Large intestine (tissue), 3 donors: ENCODE measurements at regions not wholly inside any gene's neighbourhood (a gene's known extent, or its start where the extent isn't known, plus 50 kb on each side); places are given as distances from the start of the nearest gene placed in this dataset.
"Not testable (repeated sequence)": the region's sequence is repeated elsewhere in the genome, so short reads cannot be mapped to it uniquely, and the experiment has no call there.

Source experiments
- DNase-seq, 2 donors: peaks; one replicate each; pipeline versions ENCODE4 v3.0.0 to v3.0.0-alpha.2; 2013
- H3K27ac ChIP-seq: one replicate; pipeline ENCODE4 v1.5.1; 2013; ENCODE audit warnings: low read length
- H3K27me3 ChIP-seq: 2 replicates; pipeline ENCODE4 v1.6.1; 2013; ENCODE audit warnings: low read length; ENCODE audit not compliant: control insufficient read depth, insufficient read depth
- H3K36me3 ChIP-seq: 2 replicates; pipeline ENCODE4 v1.6.1; 2013; ENCODE audit warnings: low read length; ENCODE audit not compliant: control insufficient read depth, insufficient read depth
- H3K4me1 ChIP-seq: one replicate; pipeline ENCODE4 v1.6.1; 2013; ENCODE audit warnings: low read length; ENCODE audit not compliant: control insufficient read depth, insufficient read depth
- H3K4me3 ChIP-seq: one replicate; pipeline ENCODE4 v1.5.1; 2013; ENCODE audit warnings: low read length
- H3K9me3 ChIP-seq: one replicate; pipeline ENCODE4 v1.6.1; 2013; ENCODE audit warnings: mild to moderate bottlenecking, low read depth, low read length, moderate library complexity; ENCODE audit not compliant: control insufficient read depth
- whole genome bisulfite sequencing: methylation state at CpG from one replicate; pipeline ENCODE4 v1.1.5; 2013; ENCODE audit warnings: low lambda C conversion rate; ENCODE audit not compliant: insufficient coverage; 5-methylcytosine and 5-hydroxymethylcytosine counted together

DNA sequence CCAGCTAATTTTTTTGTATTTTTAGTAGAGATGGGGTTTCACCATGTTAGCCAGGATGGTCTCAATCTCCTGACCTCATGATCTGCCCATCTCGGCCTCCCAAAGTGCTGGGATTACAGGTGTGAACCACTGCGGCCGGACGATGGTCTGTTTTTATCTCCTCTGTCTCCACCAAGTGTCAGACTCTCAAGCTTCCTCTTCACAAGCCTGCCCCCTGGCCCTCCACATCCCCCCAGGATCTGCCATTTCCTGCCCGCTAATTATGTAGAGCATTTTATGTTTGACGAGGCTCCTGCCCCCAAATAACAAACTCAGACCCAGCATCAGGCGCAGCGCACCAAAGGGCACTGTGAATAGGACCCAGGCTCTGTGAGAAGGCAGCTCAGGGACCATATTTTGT, 101.8 kb upstream of the PCBD1 start:
- H3K27me3 ChIP-seq, DNase-seq, H3K27ac ChIP-seq, H3K9me3 ChIP-seq, H3K36me3 ChIP-seq, H3K4me3 ChIP-seq: not testable (repeated sequence)
- H3K4me1 ChIP-seq: peaks cover 37% of the 10 kb centered on the region
- no CpG with 5 or more reads among the region's 8 CpGs for WGBS

DNA sequence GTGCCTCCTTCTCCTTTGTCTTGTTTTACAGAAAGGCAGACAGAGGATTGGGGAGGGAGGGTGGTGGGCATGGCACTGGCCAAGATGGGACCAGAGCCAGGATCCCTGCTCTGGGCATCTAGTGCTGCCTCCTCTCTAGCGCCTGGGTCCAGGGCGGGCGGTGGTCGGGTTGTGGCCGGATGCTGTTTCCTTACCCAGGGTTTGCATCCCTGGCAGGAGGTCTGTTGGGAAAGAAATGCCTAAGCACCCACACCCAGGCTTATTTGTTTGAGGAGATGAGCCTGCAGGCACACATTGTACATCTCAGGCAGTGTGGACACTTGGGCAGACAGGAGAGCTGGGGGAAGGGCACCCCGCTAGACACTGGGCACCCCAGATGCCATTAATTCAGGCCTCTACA, 102.3 kb upstream of the PCBD1 start:
- Histone ChIP-seq H3K4me3 (no peak overlapping the region), H3K36me3 (no peaks in the 10 kb centered on the region), H3K27ac (no peak overlapping the region), H3K27me3 (no peaks in the 10 kb centered on the region), H3K9me3 (peaks cover 8% of the 10 kb centered on the region), H3K4me1 (peaks cover 32% of the 10 kb centered on the region)
- no CpG with 5 or more reads among the region's 6 CpGs for WGBS
- no peak for DNase-seq

DNA sequence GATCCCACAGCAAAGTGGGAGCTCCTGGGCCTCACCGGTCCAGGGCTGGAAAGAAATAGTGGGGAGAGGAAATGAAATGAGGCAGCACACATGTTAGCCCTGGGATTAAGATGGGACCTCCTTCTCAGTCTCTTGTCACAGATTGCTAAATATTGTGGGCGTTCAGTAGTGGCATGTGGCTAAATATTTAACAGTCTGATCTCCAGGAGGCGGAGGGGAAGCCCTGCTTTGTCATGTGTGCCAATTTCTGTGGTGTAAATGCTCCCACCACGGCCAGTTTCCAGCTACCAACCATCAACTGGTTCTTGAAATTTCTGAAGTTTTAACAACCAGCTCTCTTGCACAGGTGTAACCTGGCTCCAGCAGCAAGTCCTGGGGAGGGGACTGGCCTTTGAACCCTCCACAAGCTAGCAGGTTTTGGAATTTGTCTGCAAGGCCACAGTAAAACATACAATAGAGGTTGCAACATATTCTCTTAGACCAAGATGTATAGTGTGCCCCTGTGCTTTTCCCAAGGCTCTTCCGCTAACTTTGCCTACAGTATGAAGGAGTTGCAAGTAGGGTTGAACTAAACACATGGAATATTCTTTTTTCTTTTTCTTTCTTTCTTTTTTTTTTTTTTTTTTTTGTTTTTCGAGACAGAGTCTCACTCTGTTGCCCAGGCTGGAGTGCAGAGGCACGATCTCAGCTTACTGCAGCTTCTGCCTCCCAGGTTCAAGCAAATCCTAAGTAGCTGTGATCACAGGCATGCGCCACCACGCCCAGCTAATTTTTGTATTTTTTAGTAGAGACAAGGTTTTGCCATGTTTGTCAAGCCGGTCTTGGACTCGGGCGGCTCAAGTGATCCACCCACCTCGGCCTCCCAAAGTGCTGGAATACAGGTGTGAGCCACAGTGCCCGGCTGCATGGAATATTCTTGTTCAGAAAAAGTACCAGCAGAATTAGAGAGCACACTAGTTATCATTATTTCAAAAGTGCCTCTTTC, 103.1 kb upstream of the PCBD1 start:
- DNase-seq: peak; percentile 64 to 74
- 70% methylated on average over 2 of the region's 14 CpGs for WGBS
- peaks cover 24% of the 10 kb centered on the region for H3K4me1 ChIP-seq

DNA sequence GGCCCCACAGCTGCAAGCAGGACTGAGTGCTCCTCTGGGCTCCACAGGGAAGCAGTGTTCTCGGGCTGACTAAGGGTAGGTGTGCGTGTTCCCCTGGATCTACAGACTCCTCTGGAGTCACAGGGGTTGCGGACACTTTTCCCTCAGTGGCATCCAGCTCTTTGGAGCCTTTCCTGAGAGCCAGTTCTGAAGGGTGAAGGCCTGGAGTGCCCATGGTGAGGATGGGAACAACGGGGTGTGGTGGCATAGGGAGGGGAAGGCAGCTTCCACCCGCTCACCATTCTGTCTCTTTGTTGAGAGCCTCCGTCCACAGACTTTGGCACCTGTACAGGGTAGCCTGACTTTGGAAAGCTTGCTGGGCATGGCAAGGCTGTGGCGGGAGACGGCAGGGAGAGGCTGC, 104.1 kb upstream of the PCBD1 start:
- Histone ChIP-seq H3K9me3 (peaks cover 8% of the 10 kb centered on the region), H3K27me3 (no peaks in the 10 kb centered on the region), H3K36me3 (no peaks in the 10 kb centered on the region), H3K27ac (no peak overlapping the region), H3K4me1 (peaks cover 18% of the 10 kb centered on the region), H3K4me3 (no peak overlapping the region)
- WGBS: no CpG with 5 or more reads among the region's 8 CpGs
- DNase-seq: no peak

More for the DNA sequence above, 103.1 kb upstream of the PCBD1 start:
- Histone ChIP-seq H3K9me3 (peaks cover 8% of the 10 kb centered on the region), H3K27me3 (no peaks in the 10 kb centered on the region), H3K36me3 (no peaks in the 10 kb centered on the region), H3K27ac (no peak overlapping the region), H3K4me3 (no peak overlapping the region)

GRCh38 chr10:70993051-70993450, 104.7 kb upstream of the PCBD1 start:
- Histone ChIP-seq H3K9me3 (peaks cover 8% of the 10 kb centered on the region), H3K4me3 (no peak overlapping the region), H3K4me1 (peaks cover 12% of the 10 kb centered on the region), H3K36me3 (no peaks in the 10 kb centered on the region), H3K27ac (no peak overlapping the region), H3K27me3 (no peaks in the 10 kb centered on the region)
- WGBS: 100% methylated on average over 1 of the region's 4 CpGs
- no peak for DNase-seq

DNA sequence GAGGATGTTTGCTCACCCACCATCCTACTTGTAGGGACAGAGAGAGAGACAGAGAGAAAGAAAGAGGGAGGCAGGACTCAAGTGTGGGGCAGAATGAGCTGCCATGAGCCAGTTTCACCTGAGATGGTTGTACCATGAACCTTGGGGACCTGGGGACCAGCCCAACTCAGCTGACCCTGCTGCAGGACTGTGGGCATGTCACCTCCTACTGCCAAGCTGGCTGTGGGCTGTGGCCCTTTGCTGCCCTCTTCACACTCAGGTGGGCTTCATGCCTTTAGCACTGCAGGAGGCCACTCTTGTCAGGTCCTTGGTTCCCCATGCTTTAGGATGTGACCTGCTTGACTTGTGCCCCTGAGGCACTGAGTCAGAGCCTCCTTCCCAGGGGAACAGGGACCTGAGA, 108.2 kb upstream of the PCBD1 start:
- H3K9me3 ChIP-seq: no peaks in the 10 kb centered on the region
- no peaks in the 10 kb centered on the region for H3K36me3 ChIP-seq
- H3K27ac ChIP-seq: no peak overlapping the region
- H3K27me3 ChIP-seq: peaks cover 4% of the 10 kb centered on the region
- H3K4me3 ChIP-seq: no peak overlapping the region
- no peak for DNase-seq
- no peaks in the 10 kb centered on the region for H3K4me1 ChIP-seq

DNA sequence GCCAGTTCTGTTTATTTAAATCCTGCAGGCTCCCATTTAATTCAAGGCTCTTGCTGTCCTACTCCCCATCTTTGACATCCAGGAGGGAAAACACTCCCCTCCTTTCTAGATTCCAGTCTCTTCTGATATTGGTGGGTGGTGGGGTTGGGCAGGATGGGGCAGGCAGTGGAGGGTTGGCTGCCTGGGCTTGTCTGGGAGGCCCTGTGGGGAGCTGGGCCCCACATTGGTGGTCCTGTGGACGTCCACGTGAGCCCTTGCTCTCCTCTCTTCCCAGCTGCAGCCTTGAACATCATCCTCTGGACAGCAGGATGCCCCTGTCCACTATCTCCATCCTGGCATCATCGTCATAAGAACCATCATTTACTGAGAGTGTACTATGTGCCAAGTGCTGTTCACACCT, 108.9 kb upstream of the PCBD1 start:
- Histone ChIP-seq H3K9me3 (no peaks in the 10 kb centered on the region), H3K36me3 (no peaks in the 10 kb centered on the region), H3K4me3 (no peak overlapping the region), H3K27me3 (peaks cover 5% of the 10 kb centered on the region), H3K27ac (no peak overlapping the region), H3K4me1 (no peaks in the 10 kb centered on the region)
- WGBS: no CpG with 5 or more reads among the region's 3 CpGs
- DNase-seq: no peak

DNA sequence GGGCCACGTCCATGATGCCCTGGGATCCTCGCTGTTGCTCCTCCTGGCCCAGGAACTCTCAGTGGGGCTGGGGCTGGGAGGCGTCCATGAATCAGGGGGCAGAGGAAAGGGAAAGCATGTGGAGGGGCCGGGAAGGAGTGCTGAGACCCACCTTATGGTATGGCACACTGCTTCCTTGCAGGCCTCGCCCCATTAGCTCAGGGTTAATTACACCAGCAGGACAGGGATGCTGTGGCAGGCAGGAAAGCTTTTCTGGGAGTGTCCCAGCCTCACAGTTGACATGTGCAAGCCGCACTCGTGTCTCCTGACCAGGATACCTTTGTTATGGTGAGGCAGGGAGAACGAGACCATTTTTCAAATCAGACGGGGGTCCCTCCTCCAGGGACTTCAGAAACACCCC, 109.7 kb upstream of the PCBD1 start:
- no peaks in the 10 kb centered on the region for H3K36me3 ChIP-seq
- WGBS: no CpG with 5 or more reads among the region's 9 CpGs
- no peak for DNase-seq
- no peak overlapping the region for H3K27ac ChIP-seq
- H3K4me3 ChIP-seq: no peak overlapping the region
- H3K4me1 ChIP-seq: no peaks in the 10 kb centered on the region
- peaks cover 5% of the 10 kb centered on the region for H3K27me3 ChIP-seq
- H3K9me3 ChIP-seq: no peaks in the 10 kb centered on the region

DNA sequence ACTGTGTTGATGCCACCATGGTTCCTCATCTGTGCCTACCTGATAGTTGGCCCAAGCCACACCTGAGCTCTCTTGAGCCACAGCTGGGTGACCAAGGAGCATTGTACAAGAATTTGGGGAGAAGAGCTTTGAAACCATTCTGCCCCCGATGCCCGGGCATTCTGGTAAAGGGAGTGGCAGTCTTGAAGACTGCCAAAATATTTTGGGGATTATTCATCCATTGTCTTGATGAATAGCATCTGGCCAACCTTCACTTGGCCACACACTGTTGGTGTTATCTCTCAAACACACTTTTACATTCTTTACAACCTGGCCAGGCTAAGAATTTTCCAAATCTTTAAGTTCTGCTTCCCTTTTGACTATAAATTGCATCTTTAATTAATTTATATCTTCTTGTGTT, 113.1 kb upstream of the PCBD1 start:
- Histone ChIP-seq H3K27me3 (peaks cover 10% of the 10 kb centered on the region), H3K9me3 (no peaks in the 10 kb centered on the region), H3K4me1 (no peaks in the 10 kb centered on the region), H3K36me3 (no peaks in the 10 kb centered on the region), H3K4me3 (no peak overlapping the region), H3K27ac (no peak overlapping the region)
- no CpG with 5 or more reads among the region's 2 CpGs for WGBS
- DNase-seq: no peak

DNA sequence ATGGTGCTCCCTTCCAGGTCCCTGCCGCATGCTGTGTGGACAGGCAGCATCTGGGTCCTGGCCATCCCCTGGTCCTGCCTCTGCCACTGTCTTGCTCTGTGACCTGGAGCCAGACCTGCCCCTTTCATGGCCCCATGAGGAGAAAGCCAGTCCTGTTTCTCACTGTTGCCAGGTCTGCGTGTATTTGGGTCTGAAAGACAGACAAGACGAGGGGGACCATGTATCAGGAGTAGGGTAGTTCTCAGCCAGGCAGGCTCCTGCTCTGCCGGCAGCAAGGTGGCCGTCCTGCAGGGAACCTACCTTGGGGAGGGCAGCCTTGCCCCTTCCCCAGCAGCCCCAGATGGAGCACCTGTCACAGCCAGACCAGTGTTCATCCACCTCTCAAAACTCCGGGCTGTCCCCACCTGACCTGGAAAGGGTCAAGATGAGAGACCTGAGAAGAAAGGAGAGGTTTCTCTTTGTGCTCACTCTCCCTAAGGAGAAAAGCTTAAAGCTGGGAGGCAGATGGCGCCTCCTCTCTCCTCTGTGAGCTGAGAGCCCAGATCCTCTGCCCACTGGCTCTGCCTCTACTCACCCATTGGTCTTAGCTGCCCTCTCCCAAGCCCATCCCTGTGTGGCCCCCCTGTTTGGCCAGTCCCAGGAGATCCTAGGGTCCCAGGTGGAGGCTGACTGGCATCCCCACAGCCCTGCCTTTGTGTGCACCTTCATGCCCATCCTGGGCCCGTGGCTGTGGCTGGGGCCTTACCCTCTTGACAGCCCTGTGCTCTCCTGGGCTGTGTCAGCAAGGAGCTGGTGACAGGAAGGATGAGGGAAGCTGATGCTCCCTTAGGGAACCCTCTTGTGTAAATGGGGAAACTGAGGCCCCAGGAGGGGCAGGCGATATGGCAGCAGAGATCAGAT, 116.1 kb upstream of the PCBD1 start:
- Histone ChIP-seq H3K4me3 (no peak overlapping the region), H3K4me1 (no peaks in the 10 kb centered on the region), H3K27ac (no peak overlapping the region), H3K27me3 (peaks cover 10% of the 10 kb centered on the region), H3K36me3 (no peaks in the 10 kb centered on the region), H3K9me3 (no peaks in the 10 kb centered on the region)
- no CpG with 5 or more reads among the region's 9 CpGs for WGBS
- DNase-seq: no peak
